ENCODE measurements at regions not wholly inside any gene's neighbourhood (a gene's known extent, or its start where the extent isn't known, plus 50 kb on each side); places are given as distances from the start of the nearest gene placed in this dataset.

- no peak for TF ChIP-seq CTCF (IDR thresholded peaks at IDR 0.05)
- no peak for TF ChIP-seq ESRRA (CRISPR knock-in tag; IDR thresholded peaks at IDR 0.05; ENCODE audit: borderline replicate concordance)
- no peak for TF ChIP-seq JUN (CRISPR knock-in tag; IDR thresholded peaks at IDR 0.05)
- no peak for TF ChIP-seq MAX (CRISPR knock-in tag; IDR thresholded peaks at IDR 0.05)
- TF ChIP-seq FOXJ3 (CRISPR knock-in tag; IDR thresholded peaks at IDR 0.05; ENCODE audit: borderline replicate concordance): no peak
- TF ChIP-seq SOX15 (CRISPR knock-in tag; IDR thresholded peaks at IDR 0.05): no peak
- TF ChIP-seq ARID4B (CRISPR knock-in tag; IDR thresholded peaks at IDR 0.05; ENCODE audit: borderline replicate concordance): no peak
- no peak for TF ChIP-seq TEAD1 (CRISPR knock-in tag; IDR thresholded peaks at IDR 0.05)
- no peak for TF ChIP-seq ZNF281 (CRISPR knock-in tag; IDR thresholded peaks at IDR 0.05)
Observed at GRCh38 chr5:164500856-164501255, 995.4 kb downstream of the MAT2B start.
